HepG2 (cell line): ENCODE measurements at regions not wholly inside any gene's neighbourhood (a gene's known extent, or its start where the extent isn't known, plus 50 kb on each side); places are given as distances from the start of the nearest gene placed in this dataset.

Source experiments
- SRSF9 ChIP-seq: fragments of 200-400 bp; formaldehyde crosslinking; IDR thresholded peaks from 2 replicates; pipeline ENCODE4 v1.6.1; 2018; ENCODE audit warnings: borderline replicate concordance, mild to moderate bottlenecking, low read depth, low read length; ENCODE audit not compliant: insufficient read depth, poor library complexity, severe bottlenecking
- ZNF124 ChIP-seq: sonication (generic); formaldehyde crosslinking; IDR thresholded peaks from 2 replicates; pipeline ENCODE4 v1.4.0; 2020; ENCODE audit warnings: missing genetic modification reagents
- ZNF367 ChIP-seq: sonication (generic); formaldehyde crosslinking; IDR thresholded peaks from 2 replicates; pipeline ENCODE4 v1.4.0; 2020; ENCODE audit warnings: missing genetic modification reagents, borderline replicate concordance
- TF ChIP-seq, protein P1 (sequence below): sonication (generic); formaldehyde crosslinking; IDR thresholded peaks from 2 replicates; pipeline ENCODE4 v1.5.0; 2020; ENCODE audit warnings: mild to moderate bottlenecking, missing genetic modification reagents, borderline replicate concordance

DNA sequence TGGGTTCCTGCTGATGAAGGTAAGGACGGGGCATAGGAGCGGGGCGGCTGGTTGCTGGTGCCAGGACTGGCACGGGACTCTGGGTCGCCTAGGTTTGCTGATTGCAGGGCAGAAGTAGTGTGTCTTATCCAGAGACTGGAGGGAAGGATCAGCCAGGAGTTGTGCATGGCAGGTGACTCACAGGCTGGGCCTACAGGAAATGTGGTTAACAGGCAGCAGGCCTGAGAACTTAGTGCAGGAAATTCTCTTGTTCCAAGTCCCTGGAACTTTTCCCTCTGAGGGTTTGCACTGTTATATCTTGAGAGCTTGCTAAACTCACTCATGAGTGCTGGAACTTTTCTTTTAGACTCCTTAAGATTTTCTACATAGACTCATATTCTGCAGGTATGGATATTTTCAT is 95.1 kb downstream of the ANXA2R start (continued):
- TF ChIP-seq, protein P1, sequence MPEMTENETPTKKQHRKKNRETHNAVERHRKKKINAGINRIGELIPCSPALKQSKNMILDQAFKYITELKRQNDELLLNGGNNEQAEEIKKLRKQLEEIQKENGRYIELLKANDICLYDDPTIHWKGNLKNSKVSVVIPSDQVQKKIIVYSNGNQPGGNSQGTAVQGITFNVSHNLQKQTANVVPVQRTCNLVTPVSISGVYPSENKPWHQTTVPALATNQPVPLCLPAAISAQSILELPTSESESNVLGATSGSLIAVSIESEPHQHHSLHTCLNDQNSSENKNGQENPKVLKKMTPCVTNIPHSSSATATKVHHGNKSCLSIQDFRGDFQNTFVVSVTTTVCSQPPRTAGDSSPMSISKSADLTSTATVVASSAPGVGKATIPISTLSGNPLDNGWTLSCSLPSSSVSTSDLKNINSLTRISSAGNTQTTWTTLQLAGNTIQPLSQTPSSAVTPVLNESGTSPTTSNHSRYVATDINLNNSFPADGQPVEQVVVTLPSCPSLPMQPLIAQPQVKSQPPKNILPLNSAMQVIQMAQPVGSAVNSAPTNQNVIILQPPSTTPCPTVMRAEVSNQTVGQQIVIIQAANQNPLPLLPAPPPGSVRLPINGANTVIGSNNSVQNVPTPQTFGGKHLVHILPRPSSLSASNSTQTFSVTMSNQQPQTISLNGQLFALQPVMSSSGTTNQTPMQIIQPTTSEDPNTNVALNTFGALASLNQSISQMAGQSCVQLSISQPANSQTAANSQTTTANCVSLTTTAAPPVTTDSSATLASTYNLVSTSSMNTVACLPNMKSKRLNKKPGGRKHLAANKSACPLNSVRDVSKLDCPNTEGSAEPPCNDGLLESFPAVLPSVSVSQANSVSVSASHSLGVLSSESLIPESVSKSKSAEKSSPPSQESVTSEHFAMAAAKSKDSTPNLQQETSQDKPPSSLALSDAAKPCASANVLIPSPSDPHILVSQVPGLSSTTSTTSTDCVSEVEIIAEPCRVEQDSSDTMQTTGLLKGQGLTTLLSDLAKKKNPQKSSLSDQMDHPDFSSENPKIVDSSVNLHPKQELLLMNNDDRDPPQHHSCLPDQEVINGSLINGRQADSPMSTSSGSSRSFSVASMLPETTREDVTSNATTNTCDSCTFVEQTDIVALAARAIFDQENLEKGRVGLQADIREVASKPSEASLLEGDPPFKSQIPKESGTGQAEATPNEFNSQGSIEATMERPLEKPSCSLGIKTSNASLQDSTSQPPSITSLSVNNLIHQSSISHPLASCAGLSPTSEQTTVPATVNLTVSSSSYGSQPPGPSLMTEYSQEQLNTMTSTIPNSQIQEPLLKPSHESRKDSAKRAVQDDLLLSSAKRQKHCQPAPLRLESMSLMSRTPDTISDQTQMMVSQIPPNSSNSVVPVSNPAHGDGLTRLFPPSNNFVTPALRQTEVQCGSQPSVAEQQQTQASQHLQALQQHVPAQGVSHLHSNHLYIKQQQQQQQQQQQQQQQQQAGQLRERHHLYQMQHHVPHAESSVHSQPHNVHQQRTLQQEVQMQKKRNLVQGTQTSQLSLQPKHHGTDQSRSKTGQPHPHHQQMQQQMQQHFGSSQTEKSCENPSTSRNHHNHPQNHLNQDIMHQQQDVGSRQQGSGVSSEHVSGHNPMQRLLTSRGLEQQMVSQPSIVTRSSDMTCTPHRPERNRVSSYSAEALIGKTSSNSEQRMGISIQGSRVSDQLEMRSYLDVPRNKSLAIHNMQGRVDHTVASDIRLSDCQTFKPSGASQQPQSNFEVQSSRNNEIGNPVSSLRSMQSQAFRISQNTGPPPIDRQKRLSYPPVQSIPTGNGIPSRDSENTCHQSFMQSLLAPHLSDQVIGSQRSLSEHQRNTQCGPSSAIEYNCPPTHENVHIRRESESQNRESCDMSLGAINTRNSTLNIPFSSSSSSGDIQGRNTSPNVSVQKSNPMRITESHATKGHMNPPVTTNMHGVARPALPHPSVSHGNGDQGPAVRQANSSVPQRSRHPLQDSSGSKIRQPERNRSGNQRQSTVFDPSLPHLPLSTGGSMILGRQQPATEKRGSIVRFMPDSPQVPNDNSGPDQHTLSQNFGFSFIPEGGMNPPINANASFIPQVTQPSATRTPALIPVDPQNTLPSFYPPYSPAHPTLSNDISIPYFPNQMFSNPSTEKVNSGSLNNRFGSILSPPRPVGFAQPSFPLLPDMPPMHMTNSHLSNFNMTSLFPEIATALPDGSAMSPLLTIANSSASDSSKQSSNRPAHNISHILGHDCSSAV (CRISPR knock-in tag), result no peak
- TF ChIP-seq ZNF124 (no peak), SRSF9 (no peak), ZNF367 (no peak)
